NCI-H2029 (cell line): ENCODE measurements at regions not wholly inside any gene's neighbourhood (a gene's known extent, or its start where the extent isn't known, plus 50 kb on each side); places are given as distances from the start of the nearest gene placed in this dataset.
"Not testable (repeated sequence)": the region's sequence is repeated elsewhere in the genome, so short reads cannot be mapped to it uniquely, and the experiment has no call there.

ENCODE experiments used
- DNase-seq: peaks from one replicate; lab custom pipeline; 2025; lab: John Stamatoyannopoulos, UW

DNA sequence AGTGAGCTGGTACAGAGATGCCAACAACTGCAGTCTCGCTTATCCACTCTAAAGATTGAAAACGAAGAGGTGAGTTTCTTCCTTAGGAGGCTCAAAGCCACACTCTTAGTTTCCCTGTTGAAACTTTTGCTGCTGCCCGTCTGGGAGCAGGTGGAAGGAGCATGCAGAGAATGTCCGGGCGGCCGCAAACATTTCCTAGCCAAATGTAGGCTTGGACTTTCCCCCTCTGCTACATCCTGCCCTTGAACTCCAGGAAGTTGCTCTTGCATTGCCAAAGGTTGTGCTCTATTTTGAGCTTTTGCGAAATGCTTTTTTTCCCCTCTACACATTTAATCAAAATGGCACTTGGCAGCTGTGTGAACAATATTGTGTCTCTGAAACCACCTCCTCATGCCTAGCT lies 65.0 kb upstream of the IKBKE start:
- not testable (repeated sequence) for DNase-seq

GRCh38 chr1:206408371-206409288 lies 61.6 kb upstream of the IKBKE start:
- not testable (repeated sequence) for DNase-seq

DNA sequence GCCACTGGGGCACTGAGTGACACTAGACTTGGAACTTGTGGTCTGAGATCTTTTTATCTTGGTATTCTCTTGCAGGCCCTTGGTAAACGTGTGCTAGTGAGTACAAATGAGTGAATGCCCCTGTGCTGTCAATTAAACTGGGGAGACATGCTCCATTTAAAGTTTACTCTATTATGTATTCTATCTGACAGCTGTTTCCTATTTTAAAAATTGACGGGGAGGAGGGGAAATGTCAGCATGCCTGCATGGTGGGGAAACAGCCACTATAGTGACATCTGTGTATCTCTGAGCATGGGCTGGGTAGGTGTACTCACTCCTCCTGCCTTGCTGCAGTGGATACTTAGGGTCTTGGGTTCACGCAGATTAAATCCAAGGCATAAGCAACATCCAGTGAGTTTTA lies 59.0 kb upstream of the IKBKE start:
- no peak for DNase-seq

DNA sequence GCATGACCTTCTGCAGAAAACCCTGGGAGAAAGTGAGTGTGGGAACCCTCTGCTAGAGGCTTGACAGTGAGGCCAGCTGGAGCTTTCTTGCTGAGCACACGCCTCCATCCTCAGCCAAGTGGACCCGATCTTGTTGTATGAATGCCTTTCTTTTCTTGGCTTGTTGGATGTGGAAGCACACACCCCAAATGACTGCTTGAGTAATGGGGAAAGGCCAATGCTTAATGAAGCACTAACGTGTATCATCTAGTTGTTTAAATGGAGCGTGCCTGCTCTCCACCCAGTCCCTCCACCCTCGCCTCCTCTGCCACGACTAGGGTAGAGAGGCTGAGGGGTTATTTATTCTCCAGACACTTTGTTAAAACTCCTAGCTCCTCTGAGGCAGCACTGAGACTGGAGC lies 54.3 kb upstream of the IKBKE start:
- DNase-seq, result no peak

DNA sequence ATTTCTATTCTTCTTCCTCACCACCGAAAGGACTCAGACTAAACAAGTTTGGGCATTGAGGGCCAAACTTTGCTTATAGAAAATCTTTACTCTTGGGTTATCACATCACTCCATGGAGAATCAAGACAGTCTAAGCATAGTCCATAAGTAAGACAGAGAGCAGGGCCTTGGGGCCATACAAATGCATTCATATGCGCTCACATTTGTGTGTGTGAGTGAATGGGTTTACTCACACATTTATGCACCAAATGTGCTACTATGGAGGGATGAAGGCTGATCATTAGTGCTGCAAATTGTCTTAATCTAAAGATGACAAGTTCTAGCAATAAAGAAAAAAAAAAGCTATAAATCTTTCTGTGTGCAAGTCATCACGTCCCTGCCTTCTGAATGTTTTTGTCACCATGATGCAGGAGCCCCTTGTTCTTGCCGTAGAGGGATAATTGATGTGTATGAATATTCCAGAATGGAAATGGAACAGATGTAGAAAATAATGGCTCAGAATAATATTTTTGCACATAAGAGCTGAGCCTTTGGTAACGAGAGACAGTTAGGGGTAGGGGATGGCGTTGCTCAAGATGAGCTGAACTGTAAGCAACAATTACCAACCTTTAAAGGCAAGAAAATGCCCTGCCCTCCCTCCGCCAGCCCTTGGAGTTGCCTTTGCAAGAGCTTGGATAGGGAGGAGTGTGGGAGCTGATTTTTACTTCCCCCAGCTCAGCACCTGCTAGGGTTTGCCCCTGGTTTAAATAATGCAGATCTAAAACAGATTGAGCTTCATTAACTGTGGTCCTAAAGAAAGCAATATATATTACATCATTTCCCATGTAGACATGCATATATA lies 52.3 kb upstream of the IKBKE start:
- DNase-seq, result no peak

DNA sequence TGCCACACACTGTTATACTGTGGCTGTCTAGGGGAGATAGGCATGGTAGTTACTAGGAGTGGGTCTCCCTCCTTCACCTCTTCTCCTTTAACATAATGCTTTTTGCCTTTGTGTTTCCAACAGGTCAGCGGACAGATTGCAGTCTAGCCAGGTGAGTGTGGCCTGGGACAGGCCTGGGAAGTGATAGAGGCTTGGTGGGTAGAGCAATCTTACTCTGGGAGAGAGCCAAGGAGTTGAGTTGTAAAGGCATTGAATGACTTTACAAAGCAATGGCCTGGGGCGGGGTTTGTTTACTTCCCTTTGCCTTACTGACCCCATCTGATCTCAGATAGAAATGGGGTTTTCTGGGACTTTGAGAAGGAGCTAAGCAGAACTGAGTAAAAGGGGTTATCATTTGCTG lies 51.0 kb upstream of the IKBKE start:
- no peak for DNase-seq

GRCh38 chr1:206419783-206420182 lies 50.5 kb upstream of the IKBKE start:
- no peak for DNase-seq

DNA sequence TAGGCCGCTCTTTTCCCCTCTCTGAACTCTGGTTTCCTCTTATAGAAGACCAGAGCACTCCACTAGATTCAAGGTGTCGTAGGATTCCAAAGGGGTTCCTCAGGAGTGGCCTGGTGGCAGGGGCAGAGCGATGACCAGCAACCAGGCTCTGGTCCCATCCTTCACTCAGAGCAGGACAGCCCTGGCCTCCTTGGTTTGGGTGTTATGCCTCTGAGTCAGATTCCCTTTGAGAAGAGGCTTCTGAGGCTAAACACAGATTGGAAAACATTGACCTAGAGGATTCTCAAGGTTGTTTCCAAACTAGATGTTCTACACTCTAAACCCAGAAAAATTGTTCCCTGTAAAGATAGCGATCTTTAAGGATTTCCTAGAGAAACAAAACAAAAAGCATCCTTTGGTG lies 49.8 kb upstream of the IKBKE start:
- no peak for DNase-seq
